ENCODE measurements at regions not wholly inside any gene's neighbourhood (a gene's known extent, or its start where the extent isn't known, plus 50 kb on each side); places are given as distances from the start of the nearest gene placed in this dataset.
"Not testable (repeated sequence)": the region's sequence is repeated elsewhere in the genome, so short reads cannot be mapped to it uniquely, and the experiment has no call there.

- no peaks in the 10 kb centered on the region for H4K20me1 ChIP-seq (ENCODE audit: insufficient read depth, low read length)
- H3K9ac ChIP-seq (ENCODE audit: low read length) = no peak overlapping the region
- H3K36me3 ChIP-seq (replicated peaks; ENCODE audit: insufficient read depth, low read length) = no peaks in the 10 kb centered on the region
- no peak overlapping the region for H3K4me3 ChIP-seq (ENCODE audit: low read length)
- no peak overlapping the region for H3K27ac ChIP-seq (ENCODE audit: low read length)
- DNase-seq = no peak
- H2AFZ ChIP-seq (ENCODE audit: low read length) = no peak overlapping the region
- TF ChIP-seq EZH2phosphoT487 (IDR thresholded peaks at IDR 0.05; ENCODE audit: low read length) (no peak), CTCF (IDR thresholded peaks at IDR 0.05; ENCODE audit: low read length) (no peak), EZH2 (optimal IDR thresholded peaks at IDR 0.05; ENCODE audit: low read depth, low read length) (no peak)
- no peaks in the 10 kb centered on the region for H3F3A ChIP-seq (ENCODE audit: insufficient read depth, low read length)
- no peaks in the 10 kb centered on the region for H3K9me2 ChIP-seq (replicated peaks; ENCODE audit: insufficient read depth, low read length)
- H3K4me2 ChIP-seq (ENCODE audit: low read depth, low read length) = no peak overlapping the region
- H3K9me3 ChIP-seq (replicated peaks; ENCODE audit: insufficient read depth, low read length) = no peaks in the 10 kb centered on the region
- no peaks in the 10 kb centered on the region for H3K27me3 ChIP-seq (replicated peaks; ENCODE audit: insufficient read depth, low read length)
- no peaks in the 10 kb centered on the region for H3K4me1 ChIP-seq (ENCODE audit: low read length)
- no peaks in the 10 kb centered on the region for H3K79me2 ChIP-seq (ENCODE audit: low read length)
Observed at GRCh38 chr22:49390954-49391353, 436.7 kb downstream of the BRD1 start.

- not testable (repeated sequence) for H3K4me2 ChIP-seq (ENCODE audit: low read depth, low read length); H4K20me1 ChIP-seq (ENCODE audit: insufficient read depth, low read length); H3K27ac ChIP-seq (ENCODE audit: low read length); H3K79me2 ChIP-seq (ENCODE audit: low read length); DNase-seq; H3K9ac ChIP-seq (ENCODE audit: low read length); H3K27me3 ChIP-seq (replicated peaks; ENCODE audit: insufficient read depth, low read length); H3K4me3 ChIP-seq (ENCODE audit: low read length); H3K9me2 ChIP-seq (replicated peaks; ENCODE audit: insufficient read depth, low read length); H3K36me3 ChIP-seq (replicated peaks; ENCODE audit: insufficient read depth, low read length); H2AFZ ChIP-seq (ENCODE audit: low read length); H3K9me3 ChIP-seq (replicated peaks; ENCODE audit: insufficient read depth, low read length)
- peaks cover 29% of the 10 kb centered on the region for H3K4me1 ChIP-seq (ENCODE audit: low read length)
- H3F3A ChIP-seq (ENCODE audit: insufficient read depth, low read length) = peaks cover 12% of the 10 kb centered on the region; the same call in 1 of the 2 replicates
Observed at GRCh38 chr22:49383909-49384308, 443.8 kb downstream of the BRD1 start.

- Histone ChIP-seq H4K20me1 (ENCODE audit: insufficient read depth, low read length) (no peaks in the 10 kb centered on the region), H3K27ac (ENCODE audit: low read length) (no peak overlapping the region), H3K4me2 (ENCODE audit: low read depth, low read length) (no peak overlapping the region), H3K79me2 (ENCODE audit: low read length) (no peaks in the 10 kb centered on the region), H3K9me3 (replicated peaks; ENCODE audit: insufficient read depth, low read length) (no peaks in the 10 kb centered on the region), H2AFZ (ENCODE audit: low read length) (no peak overlapping the region), H3K4me3 (ENCODE audit: low read length) (no peak overlapping the region), H3F3A (ENCODE audit: insufficient read depth, low read length) (peaks cover 12% of the 10 kb centered on the region; the same call in 1 of the 2 replicates), H3K9me2 (replicated peaks; ENCODE audit: insufficient read depth, low read length) (no peaks in the 10 kb centered on the region), H3K4me1 (ENCODE audit: low read length) (peaks cover 30% of the 10 kb centered on the region), H3K9ac (ENCODE audit: low read length) (no peak overlapping the region), H3K36me3 (replicated peaks; ENCODE audit: insufficient read depth, low read length) (no peaks in the 10 kb centered on the region), H3K27me3 (replicated peaks; ENCODE audit: insufficient read depth, low read length) (no peaks in the 10 kb centered on the region)
- TF ChIP-seq EZH2phosphoT487 (IDR thresholded peaks at IDR 0.05; ENCODE audit: low read length) = no peak
- TF ChIP-seq CTCF (IDR thresholded peaks at IDR 0.05; ENCODE audit: low read length) = no peak
- TF ChIP-seq EZH2 (optimal IDR thresholded peaks at IDR 0.05; ENCODE audit: low read depth, low read length) = no peak
- no peak for DNase-seq
Observed at GRCh38 chr22:49382451-49382735, 445.3 kb downstream of the BRD1 start.

GRCh38 chr22:49381595-49382450 is 445.9 kb downstream of the BRD1 start:
- no peak overlapping the region for H2AFZ ChIP-seq (ENCODE audit: low read length)
- TF ChIP-seq EZH2 (optimal IDR thresholded peaks at IDR 0.05; ENCODE audit: low read depth, low read length) = no peak
- TF ChIP-seq CTCF (IDR thresholded peaks at IDR 0.05; ENCODE audit: low read length) = no peak
- no peak for DNase-seq
- H3K27me3 ChIP-seq (replicated peaks; ENCODE audit: insufficient read depth, low read length) = no peaks in the 10 kb centered on the region
- peaks cover 30% of the 10 kb centered on the region for H3K4me1 ChIP-seq (ENCODE audit: low read length)
- no peak overlapping the region for H3K4me3 ChIP-seq (ENCODE audit: low read length)
- no peaks in the 10 kb centered on the region for H3K9me2 ChIP-seq (replicated peaks; ENCODE audit: insufficient read depth, low read length)
- peak overlapping the region; percentile 89 for H3K27ac ChIP-seq (ENCODE audit: low read length)
- no peaks in the 10 kb centered on the region for H3K36me3 ChIP-seq (replicated peaks; ENCODE audit: insufficient read depth, low read length)
- no peaks in the 10 kb centered on the region for H4K20me1 ChIP-seq (ENCODE audit: insufficient read depth, low read length)
- H3F3A ChIP-seq (ENCODE audit: insufficient read depth, low read length) = peaks cover 12% of the 10 kb centered on the region; the same call in 1 of the 2 replicates
- no peak overlapping the region for H3K4me2 ChIP-seq (ENCODE audit: low read depth, low read length)
- H3K9ac ChIP-seq (ENCODE audit: low read length) = no peak overlapping the region
- H3K9me3 ChIP-seq (replicated peaks; ENCODE audit: insufficient read depth, low read length) = no peaks in the 10 kb centered on the region
- no peaks in the 10 kb centered on the region for H3K79me2 ChIP-seq (ENCODE audit: low read length)

All from MM.1S (cell line).